Dedifferentiated amniotic fluid mesenchymal stem cell (primary cell): ENCODE measurements at regions not wholly inside any gene's neighbourhood (a gene's known extent, or its start where the extent isn't known, plus 50 kb on each side); places are given as distances from the start of the nearest gene placed in this dataset.

Experiments used
- DNase-seq: peaks from one replicate; pipeline ENCODE4 v3.0.0-alpha.2; 2016; ENCODE audit errors: extremely low spot score

DNA sequence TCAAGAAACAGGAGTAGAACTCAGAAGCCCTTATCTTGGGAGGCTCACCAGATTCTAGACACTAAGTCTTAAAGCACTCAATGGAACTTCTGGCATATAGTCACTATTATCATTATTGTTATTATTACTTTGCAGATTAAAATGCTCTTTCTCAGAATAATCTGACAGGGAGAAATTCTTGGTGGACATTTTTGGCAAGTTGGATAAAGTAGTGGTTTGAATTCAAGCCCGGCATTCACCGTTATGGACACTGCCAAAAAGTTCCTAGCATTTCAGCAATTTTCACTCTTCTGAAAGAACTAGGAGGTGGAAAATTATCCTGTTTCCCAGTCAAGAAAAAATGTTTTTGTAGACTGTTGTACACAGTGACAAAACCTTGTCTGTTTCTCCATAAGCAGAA lies 179.6 kb upstream of the ISX start:
- no peak for DNase-seq

DNA sequence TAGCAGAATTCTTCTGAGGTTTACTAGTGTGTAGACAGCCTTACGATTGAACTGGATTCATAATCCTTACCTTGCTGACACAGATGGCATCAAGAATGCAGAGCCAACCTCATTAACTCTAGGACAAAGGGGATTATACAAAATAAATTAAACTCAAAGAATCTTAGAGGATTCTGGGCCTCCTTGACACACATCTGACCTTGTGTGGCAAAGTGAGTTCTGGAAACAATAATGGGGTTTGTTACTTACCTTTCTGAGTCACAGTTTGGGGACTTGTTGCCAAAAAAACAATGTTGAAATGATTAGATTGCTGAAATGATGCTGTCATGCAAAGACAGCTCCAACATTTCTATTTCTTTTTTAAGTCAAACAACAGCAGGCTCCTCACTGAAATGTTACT lies 179.1 kb upstream of the ISX start:
- DNase-seq, result no peak

DNA sequence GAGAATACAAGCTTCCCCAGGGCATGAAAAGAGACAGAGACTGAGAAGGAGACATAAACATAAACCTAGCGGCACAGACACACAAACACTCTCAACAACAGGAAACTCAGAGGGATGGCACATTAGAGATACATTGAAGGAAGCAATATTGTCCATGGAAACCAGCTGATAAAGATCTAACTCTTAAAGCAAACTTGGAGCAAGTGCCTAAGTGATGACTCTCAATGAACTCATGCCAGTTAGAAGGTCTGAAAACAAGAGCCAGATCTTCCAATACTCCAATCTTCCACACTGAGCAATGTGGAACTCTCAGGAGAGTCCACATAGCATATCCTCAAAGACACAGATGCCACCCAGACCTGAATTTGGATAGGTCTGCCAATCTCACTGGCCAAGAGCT lies 168.8 kb upstream of the ISX start:
- DNase-seq, result no peak

DNA sequence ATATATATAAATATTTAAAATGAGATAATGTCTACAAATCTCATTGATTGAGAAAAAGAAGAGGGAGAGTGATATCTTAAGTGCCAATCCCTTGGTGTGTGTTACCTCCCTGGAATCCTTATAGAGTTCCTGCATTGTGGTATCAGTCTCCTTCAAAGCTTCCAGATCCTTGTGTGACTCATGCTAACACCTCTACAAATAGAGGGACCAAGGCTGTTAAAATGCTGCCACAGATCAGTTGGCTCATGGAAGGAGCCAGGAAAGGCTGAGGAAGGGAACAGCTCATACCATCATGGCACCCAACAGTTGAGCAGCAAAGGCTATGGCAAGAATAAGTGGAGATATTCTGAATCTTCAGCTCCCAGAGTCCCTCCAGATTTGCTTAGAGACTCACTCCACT lies 163.6 kb upstream of the ISX start:
- no peak for DNase-seq

DNA sequence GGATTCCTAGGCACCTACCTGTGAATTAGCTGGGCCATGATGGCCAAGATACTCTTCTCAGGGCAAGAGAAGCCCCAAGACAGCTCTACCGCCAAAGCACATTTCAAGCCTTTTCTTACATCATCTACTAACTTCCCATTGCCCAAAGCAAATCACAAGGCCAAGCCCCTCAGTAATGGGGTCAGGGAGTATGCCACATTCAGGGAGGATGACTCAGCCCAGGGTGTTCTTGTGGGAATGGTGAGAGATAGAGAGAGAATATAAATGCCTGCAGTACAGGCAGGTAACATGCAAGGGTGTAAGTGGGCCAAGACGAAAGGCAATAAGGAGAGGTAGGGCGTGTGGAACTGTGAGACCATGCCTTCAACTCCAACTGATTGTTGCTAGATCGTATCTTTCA lies 162.5 kb upstream of the ISX start:
- DNase-seq, result no peak

DNA sequence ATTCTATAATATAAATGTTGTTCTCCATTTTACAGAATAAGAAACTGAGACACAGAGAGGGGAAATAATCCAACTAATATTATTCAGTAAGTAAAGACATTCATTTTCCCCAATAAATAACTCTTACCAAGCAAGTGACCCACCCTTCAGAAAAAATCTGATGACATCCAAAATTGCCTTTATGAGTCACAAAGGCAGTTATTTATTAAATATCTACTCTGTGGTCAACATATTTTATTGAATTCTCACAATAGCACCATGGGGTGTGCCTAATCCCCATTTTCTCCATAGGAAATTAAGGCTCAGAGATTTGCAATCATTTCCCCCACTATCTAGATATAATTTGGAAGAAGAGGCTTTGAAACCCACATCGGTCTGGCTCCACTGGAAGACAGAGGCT lies 161.5 kb upstream of the ISX start:
- no peak for DNase-seq

DNA sequence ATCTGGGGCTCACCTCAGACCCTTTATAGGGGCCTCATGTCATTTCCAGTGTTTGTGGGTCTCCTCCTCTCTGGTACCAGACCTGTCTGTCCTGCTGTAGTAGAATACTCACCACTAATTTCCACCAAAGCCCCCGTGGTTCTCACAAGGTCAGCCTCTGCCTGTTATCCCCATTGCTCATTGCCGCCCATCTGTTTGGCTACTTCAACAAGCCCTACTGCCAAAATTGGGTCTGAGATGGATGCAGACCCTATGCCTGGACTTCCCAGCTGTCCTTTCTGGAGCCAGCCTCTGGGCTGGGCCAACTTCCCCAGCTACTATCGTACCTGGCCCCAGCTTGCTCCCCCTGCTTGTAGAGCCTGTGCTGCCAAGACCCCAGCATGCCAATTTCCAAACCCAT lies 152.1 kb upstream of the ISX start:
- no peak for DNase-seq

DNA sequence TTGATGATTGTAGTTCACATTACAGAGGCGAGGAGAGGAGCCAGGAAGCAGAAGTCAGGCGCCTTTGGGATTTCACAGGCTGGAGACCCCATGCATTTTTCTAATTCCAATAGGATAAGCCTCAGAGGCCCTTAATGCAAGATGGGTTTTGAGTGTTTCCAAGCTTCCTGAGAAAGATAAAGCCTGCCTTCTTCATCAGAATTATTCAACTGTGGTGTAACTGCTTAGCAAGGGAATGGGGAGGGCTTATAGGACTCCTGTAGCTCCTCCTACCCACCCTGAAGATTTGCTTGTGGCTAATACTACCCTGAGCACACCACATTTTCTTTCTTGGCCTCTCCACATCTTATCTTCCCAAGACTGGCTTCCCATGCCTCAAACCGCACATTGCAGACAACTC lies 151.1 kb upstream of the ISX start:
- DNase-seq, result no peak

DNA sequence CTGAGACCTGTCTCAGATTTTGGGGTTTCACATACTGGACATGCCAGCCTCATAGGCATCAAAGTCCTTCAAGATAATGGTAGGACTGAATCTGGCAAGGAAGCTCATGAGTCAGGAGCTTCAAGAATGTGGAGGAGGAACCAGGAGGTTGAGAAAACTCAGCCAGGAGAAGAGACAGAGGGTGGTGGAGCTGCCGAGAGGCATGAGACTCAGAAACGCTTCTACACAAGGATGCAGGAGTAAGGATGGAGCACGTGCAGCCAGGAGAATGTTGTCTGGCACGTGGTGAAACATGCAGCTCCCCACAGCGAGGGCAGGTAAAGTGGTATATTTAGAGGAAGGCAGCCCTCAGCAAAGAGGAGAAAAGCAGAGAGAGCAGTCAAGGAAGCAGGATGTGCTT lies 148.7 kb upstream of the ISX start:
- no peak for DNase-seq

DNA sequence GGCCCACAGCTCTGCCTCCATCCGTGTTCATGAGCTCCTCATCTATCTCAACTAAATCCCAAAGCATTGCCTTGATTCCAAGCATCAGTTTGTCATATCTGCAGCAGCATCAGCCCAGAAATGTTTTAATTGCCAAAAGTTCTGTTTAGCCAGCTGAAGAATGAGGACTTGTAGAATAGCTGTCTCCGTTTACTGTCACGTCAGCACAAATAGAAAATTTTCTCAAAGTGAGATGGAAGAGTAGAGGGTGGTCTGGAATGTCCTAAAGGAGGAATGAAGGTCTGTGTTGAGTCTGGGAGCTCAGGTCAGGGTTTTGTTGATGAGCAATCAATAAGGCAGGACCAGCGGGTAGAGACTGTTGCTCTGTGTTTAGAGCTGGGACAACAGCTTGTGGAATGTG lies 134.9 kb upstream of the ISX start:
- no peak for DNase-seq

DNA sequence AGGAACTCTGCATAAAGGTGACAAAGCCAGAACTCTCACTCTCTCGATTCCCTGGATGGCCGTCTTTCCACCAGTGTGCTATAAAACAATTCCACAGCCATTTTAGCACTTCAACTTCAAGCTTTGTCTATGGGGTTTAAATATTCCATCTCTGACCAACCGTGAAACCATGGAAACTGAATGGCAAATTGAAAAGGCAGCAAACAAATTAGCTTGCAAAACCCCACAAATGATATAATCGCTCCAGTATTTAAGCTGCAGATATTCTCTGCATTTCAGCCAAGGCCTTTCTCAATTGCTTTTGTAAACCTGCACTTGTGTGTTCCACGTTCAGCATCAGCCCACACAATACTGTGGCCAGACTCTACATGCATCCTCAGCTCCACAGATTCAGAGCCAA lies 131.7 kb upstream of the ISX start:
- DNase-seq, result no peak

DNA sequence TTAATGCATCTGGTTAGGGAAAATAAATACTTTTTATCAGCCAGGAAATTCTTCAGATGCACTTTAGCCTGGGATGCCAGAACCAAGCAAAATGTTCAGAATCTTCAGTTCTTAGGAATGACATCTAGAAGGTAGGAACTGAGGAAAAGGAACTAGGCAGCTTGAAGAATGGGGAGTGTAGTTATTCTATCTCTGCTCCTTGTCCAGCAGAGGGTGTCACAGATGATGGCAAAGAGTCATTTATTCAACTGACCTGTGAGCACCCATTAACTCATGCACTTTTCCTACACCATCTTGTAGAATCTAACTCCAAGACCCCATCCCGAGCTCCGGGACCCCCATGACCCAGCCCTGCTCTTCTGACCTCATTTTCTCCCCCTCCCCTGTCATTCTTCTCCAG lies 122.1 kb upstream of the ISX start:
- no peak for DNase-seq

DNA sequence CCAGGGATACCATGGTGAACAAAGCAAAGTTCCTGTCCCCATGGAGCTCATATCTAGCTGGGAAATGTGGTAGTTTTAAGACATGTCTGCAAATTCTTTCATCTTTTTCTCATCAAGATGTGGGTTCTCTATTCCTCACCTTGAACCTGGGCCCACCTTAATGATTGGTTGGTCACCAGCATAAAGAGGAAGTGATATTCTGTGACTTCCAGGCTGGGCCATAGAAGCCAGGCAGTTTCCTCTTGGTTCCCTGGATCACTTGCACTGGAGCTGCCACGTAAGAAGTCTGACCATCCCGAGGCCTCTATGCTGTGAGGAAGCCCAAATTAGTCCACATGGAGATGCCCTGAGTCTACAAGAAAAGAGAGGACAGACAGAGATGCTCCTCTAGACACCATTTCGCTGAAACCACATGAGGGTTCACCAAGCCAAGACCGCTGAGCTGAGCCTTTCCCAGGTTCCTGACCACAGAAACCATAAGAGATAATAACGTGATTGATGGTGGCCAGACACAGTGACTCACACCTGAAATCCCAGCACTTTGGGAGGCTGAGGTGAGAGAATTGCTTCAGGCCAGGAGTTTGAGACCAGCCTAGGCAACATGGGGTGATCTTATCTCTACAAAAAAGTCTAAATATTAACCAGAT lies 119.5 kb upstream of the ISX start:
- DNase-seq, result no peak

DNA sequence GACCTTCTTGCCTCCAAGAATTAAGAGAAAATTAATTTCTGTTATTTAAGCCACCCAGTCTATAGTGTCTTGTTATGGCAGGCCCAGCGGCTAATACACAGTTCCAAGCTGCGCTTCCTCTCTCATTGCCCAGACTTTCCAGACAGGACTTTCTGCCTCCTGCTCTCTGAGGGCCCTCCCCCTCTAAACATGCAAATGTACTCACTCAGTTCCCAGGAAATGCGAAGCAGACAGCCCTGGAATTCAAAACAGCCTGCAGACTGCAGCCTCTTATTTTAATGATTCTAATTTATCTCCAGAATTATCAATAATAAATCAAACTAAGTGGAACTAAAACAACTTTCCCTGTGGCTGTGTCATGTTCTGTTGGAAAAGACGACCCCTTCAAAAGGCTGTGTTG lies 115.5 kb upstream of the ISX start:
- DNase-seq, result no peak

DNA sequence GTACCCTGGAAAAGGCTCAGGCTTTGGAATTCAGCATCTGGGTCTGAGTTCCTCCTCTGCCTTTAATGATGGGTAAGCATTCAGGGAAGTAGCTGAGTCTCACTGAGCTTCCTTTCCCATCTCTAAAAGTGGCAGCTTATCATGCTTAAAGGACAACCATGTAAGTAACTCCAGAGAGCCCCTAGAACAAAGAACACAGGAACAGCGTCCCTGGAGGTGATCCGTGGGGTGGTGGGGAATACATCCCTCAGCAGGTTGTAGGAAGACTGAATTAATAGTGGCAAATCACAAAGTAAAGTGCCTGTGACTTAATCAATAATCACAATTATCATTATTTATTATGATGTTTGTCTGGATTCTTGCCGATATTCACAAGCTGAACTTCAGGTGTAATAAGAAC lies 114.7 kb upstream of the ISX start:
- no peak for DNase-seq

DNA sequence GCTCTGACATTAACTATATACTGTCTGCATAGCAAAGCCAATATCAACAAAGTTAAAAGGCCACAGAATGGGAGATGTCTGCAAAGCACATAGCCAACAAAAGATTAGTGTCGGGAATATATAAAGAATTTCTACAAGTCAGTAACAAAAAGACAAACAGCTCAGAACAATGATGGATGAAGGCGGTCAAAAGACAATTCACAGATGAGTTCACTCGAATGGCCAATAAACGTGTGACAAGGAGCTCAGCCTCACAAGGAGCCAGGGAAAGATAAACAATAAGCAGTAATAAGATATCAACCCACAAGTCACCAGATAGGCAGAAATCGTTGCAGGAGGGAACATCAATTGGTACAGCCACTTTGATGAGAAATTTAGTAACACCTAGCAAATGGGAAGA lies 106.0 kb upstream of the ISX start:
- DNase-seq, result no peak

DNA sequence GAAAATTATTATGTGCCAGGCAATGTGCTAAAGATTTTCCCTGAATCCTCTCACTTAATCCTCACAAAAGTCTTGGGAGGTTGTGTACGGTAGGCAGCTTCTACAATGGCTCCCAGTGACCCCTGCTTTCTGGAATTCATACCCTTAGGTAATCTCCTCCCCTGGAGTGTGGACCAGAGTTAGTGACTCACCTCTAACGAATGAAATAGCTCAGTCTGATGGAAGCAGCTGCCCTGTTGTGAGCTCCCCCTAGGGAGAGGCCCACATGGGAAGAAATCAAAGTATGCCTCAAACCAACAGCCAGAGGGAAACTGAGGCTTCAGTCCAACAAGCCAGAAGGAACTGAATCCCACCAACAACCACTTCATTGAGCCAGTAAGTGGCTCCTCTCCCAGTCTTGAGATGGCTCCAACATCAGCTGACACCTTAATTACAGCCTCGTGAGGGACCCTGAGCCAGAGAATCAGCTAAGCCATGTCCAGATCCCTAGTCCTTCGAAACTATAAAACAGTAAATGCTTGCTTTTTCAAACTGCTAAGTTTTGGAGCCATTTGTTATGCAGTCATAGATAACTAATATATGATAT lies 98.9 kb upstream of the ISX start:
- no peak for DNase-seq

DNA sequence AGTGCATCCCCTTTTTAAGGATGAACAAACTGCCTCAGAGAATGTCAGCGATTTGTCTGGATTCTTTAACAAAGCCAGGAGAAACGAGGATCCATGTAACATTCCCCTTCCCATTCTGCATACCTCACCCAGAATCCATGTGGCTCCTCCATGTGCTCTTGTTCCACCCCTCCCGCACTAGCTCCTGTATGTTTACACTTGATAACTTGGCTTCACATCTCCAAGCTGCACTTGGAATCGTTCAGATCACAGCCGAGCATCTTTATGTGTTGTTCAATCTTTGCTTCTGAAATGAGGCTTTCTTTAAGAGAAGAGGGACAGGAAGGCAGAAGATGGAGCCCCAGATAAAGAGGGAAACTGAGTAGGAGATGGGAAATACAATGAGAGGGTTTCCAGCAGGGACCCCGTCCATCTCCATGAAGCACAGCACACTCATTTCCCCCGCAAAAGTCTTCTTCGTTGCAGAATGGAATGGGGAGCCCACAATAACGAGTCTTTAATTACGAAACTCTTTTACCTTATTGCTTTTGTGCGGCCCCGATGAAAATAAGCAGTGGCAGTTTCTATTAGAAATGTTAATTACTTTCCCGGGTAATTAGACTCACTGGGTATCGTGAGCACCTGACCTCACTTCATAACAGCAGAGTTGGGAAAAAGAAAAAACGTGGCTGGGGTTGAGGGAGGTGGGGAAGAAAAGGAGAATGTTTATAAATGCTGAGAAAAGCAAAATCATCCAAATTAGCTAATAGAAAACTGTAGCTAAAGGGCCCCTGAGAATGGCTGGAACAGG lies 96.8 kb upstream of the ISX start:
- DNase-seq, result no peak

DNA sequence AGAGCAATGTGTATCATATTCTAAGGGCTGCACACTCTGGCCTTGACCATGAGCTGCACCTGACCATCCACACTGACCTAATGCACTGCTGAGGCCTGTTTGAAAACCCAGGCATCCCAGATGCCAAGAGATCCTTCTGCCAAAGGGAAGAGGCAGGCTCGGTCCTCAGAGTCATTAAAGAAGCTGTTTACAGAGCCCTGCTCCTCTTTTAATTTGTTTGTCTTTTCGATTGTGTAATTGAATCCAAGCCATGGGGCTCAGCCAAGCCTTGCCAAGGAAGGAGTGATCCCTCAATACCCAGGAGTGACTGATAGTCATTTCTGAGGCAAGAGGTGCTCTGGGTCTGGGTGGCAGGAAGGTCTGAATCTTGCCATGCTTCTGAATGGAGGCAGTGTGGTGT lies 94.5 kb upstream of the ISX start:
- no peak for DNase-seq

DNA sequence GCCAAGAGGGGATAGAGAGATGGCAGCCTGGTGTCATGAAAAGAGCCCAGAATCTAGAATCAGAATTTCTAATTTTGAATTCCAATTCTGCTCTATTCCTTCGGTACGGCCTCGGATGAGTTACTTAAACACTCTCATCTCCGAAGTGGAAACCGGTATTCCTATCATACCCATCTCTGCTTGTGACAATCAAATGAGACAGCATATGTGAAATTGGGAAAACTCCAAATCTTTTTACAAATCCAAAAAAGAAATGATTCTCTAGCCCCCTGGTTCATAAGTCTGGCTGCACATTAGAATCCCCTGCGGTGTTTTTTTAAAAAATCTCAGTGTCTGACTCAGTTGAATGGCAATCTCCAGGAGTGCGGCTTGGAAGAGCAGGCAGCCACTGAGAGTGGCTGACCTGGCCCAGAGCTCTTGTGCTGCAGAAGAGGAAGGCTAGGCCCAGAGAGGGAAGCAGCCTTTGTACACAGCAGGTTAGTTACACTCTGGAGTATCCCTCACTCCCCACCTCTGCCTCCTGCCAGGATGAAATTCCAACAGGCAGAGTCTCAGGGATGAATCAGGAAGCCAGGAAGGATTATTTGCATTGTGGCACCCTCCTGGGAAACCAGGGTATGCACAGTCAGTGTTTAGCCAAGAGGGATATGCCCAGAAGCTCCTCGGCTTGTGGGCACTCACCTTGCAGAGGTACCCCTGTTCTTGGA lies 93.6 kb upstream of the ISX start:
- no peak for DNase-seq

DNA sequence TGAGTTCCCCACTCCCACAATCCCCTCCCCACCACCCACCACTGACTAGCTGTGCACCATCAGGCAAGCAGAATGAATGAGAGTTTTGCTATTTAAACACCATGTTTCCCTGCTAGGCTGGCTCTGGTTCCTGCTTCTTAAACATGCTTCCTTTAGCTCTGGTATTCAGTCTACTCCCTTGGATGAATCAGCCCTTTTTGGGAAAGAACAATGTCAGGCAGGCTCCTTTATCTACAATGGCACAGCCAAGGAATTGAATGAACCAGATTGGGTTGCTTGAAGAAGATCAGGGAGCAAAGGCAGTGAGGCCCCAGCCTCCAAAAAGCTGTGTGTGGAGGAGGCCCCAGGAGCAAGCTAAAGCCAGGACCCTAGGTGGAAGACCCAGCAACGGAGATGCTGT lies 92.9 kb upstream of the ISX start:
- DNase-seq, result no peak

DNA sequence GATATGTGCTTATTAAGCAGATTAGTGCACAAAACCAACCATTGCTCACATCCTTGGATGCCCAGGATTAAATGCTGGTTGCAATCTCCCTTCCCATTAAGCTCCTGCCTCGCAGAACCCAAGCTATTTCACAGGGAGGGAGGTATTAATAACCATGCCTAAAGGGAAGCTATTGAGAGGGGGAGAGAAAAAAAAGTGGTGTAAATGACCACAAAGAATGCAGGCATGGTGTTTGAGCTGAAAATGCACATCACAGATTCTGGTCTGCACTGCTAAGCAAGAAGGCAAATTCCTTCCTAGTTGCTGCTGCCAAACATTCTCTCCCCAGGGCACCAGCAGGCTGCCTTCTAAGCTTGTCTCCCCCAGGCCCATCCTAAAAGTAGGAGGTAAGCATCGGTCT lies 92.0 kb upstream of the ISX start:
- no peak for DNase-seq

DNA sequence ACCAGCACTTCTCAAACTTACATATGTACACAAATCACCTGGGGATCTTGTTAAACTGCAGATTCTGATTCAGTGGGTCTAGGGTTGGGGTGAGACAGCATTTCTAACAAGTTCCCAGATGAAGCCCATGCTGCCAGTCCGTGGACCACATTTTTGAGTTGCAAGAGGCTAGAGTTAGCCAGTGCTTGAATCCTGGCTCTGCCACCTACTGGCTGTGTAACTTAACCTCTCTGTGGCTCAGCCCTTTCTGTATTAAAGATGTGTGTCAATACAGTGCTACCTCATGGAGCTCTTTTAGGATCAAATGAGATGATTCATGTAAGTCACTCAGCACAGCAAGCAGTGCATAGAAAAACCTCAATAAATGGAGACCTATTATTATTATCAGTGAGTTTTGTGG lies 90.2 kb upstream of the ISX start:
- DNase-seq, result no peak
